Activated CD4-positive, alpha-beta T cell treated with anti-CD3 and anti-CD28 coated beads, Interleukin-2, amount 50 U/mL, for 4 hours (primary cell): ENCODE measurements at regions not wholly inside any gene's neighbourhood (a gene's known extent, or its start where the extent isn't known, plus 50 kb on each side); places are given as distances from the start of the nearest gene placed in this dataset.

Source experiments
- DNase-seq, 2 experiments: peaks; one replicate each; pipeline ENCODE4 v3.0.0-alpha.2; 2020

- DNase-seq = no peak
Observed at GRCh38 chr16:87060034-87060986, 256.9 kb downstream of the C16orf95 start.

GRCh38 chr16:87061243-87061920, 255.8 kb downstream of the C16orf95 start:
- DNase-seq = no peak

- DNase-seq = peak; percentile 8 to 15
Observed at GRCh38 chr16:87062569-87063442, 254.4 kb downstream of the C16orf95 start.

- DNase-seq = no peak
Observed at GRCh38 chr16:87063543-87063942, 253.6 kb downstream of the C16orf95 start.

GRCh38 chr16:87064731-87065445, 252.3 kb downstream of the C16orf95 start:
- no peak for DNase-seq

- no peak for DNase-seq
Observed at GRCh38 chr16:87065446-87066132, 251.6 kb downstream of the C16orf95 start.

GRCh38 chr16:87066133-87067002, 250.8 kb downstream of the C16orf95 start:
- no peak for DNase-seq

- no peak for DNase-seq
Observed at GRCh38 chr16:87067003-87067556, 250.1 kb downstream of the C16orf95 start.

GRCh38 chr16:87067836-87068761, 249.1 kb downstream of the C16orf95 start:
- no peak for DNase-seq

- no peak for DNase-seq
Observed at GRCh38 chr16:87068762-87069150, 248.4 kb downstream of the C16orf95 start.

- DNase-seq = no peak
Observed at GRCh38 chr16:87070657-87071056, 246.5 kb downstream of the C16orf95 start.

GRCh38 chr16:87072101-87072500, 245.1 kb downstream of the C16orf95 start:
- no peak for DNase-seq

- no peak for DNase-seq
Observed at GRCh38 chr16:87074641-87075318, 242.4 kb downstream of the C16orf95 start.

GRCh38 chr16:87075319-87075860, 241.8 kb downstream of the C16orf95 start:
- DNase-seq = no peak

GRCh38 chr16:87076331-87076949, 240.8 kb downstream of the C16orf95 start:
- no peak for DNase-seq

- DNase-seq = no peak
Observed at GRCh38 chr16:87076950-87077749, 240.0 kb downstream of the C16orf95 start.

GRCh38 chr16:87077750-87078127, 239.5 kb downstream of the C16orf95 start:
- no peak for DNase-seq
